ENCODE measurements at regions not wholly inside any gene's neighbourhood (a gene's known extent, or its start where the extent isn't known, plus 50 kb on each side); places are given as distances from the start of the nearest gene placed in this dataset.
"Not testable (repeated sequence)": the region's sequence is repeated elsewhere in the genome, so short reads cannot be mapped to it uniquely, and the experiment has no call there.

- DNase-seq (ENCODE audit: low read depth), result no peak
These were observed 161.7 kb downstream of the SPTSSA start for GRCh38 chr14:34300330-34300729.

DNA sequence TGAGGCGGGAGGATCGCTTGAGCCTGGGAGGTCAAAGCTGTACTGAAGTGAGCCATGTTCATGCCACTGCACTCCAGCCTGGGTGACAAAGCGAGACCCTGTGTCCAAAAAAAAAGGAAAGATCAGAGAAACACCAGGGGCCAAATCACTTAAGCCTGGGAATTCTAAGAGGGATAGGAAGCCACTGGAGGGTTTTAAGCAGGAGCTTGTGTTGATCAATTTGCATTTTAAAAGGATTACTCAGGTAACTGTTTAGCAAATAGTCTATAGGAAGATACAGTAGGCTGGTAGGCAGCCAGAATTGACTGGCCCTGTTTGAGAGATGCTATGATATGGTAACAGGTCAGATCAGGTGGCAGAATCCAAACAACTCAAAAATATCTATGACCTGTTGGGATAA, 162.7 kb downstream of the SPTSSA start:
- DNase-seq (ENCODE audit: low read depth), result no peak

- DNase-seq (ENCODE audit: low read depth), result no peak
These were observed 164.1 kb downstream of the SPTSSA start for GRCh38 chr14:34297786-34298520.

GRCh38 chr14:34283590-34283989, 178.4 kb downstream of the SPTSSA start:
- DNase-seq (ENCODE audit: low read depth), result no peak

GRCh38 chr14:34277191-34277590, 184.8 kb downstream of the SPTSSA start:
- DNase-seq (ENCODE audit: low read depth), result no peak

- DNase-seq (ENCODE audit: low read depth), result no peak
These were observed 186.5 kb downstream of the SPTSSA start for GRCh38 chr14:34275530-34275929.

- no peak for DNase-seq (ENCODE audit: low read depth)
These were observed 187.0 kb downstream of the SPTSSA start for GRCh38 chr14:34275078-34275477.

DNA sequence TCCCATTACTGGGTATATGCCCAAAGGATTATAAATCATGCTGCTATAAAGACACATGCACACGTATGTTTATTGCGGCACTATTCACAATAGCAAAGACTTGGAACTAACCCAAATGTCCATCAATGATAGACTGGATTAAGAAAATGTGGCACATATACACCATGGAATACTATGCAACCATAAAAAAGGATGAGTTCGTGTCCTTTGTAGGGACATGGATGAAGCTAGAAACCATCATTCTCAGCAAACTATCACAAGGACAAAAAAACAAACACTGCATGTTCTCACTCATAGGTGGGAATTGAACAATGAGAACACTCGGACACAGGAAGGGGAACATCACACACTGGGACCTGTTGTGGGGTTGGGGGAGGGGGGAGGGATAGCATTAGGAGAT, 188.3 kb downstream of the SPTSSA start:
- not testable (repeated sequence) for DNase-seq (ENCODE audit: low read depth)

DNA sequence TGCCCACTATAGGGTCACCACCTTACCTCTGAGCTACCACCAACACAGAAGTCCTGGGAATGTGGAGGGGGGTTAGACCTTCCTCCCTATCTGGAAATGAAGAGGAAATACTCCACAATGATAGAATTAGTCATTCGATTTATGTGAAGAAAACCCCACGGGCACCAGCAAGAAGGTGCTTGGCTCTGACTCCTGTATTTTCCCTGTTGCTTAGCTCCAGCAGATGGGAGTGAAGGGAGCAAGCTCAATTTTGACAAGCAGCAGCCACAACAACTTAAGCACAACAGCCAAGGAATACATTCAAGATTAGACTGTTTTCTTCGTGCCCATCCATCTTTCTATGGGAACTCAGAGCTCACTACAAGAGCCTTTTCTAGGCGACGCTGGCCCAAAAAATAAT, 191.7 kb downstream of the SPTSSA start:
- DNase-seq (ENCODE audit: low read depth), result no peak

GRCh38 chr14:34266344-34266743, 195.7 kb downstream of the SPTSSA start:
- no peak for DNase-seq (ENCODE audit: low read depth)

- DNase-seq (ENCODE audit: low read depth), result no peak
These were observed 199.7 kb downstream of the SPTSSA start for GRCh38 chr14:34262127-34262910.

- no peak for DNase-seq (ENCODE audit: low read depth)
These were observed 202.0 kb downstream of the SPTSSA start for GRCh38 chr14:34259996-34260395.

DNA sequence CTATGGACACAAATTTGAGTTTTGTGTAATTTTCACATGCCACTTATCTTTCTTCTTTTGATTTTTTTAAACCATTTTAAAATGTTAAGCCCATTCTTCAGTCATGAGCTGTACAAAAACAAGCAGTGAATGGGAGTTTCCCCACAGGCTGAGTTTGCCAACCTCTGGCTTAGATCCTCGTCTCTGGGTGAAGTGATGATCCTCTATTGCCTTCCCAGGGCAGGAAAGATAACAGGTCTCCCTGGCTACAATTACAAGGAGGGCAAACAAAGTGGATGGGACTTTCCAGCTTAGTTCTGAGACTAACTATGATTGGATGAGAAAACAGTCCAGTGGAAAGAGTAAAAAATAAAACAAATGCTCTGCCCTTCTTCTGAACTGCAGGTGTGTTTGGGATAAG, 203.7 kb downstream of the SPTSSA start:
- no peak for DNase-seq (ENCODE audit: low read depth)

DNA sequence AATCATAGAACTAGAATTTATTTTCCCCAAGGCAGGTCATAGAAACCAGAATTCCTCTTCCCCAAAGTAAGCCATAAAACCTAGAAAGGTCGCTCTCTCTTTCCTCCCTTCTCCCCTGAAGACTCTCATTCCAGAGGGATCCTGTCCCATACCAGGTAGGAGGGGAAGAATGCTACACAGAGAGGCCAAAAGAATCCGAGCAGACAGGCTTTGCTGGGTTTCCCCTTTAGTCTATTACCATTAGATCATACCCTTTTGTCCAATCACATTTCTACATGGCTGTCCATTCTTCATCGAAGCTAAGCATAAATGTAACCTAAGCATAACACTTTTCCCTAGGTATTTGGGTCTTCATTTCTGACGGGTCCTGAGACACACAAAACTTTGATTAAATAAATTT, 204.5 kb downstream of the SPTSSA start:
- no peak for DNase-seq (ENCODE audit: low read depth)

DNA sequence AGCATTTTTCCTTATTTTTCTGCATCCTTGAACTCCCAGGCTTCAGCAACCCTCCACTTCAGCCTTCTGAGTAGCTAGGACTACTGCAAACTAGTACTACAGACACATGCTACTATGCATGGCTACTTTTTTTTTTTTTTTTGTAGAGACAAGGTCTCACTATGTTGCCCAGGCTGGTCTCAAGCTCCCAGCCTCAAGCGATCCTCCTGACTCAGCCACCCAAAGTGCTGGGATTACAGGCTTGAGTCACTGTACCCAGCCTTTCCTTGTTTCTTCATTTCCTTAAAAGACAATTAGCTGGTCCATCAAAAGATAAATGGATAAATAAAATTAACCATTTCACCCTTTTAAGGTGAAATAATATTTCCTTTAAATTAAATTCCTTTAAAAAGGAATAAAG, 205.8 kb downstream of the SPTSSA start:
- no peak for DNase-seq (ENCODE audit: low read depth)

DNA sequence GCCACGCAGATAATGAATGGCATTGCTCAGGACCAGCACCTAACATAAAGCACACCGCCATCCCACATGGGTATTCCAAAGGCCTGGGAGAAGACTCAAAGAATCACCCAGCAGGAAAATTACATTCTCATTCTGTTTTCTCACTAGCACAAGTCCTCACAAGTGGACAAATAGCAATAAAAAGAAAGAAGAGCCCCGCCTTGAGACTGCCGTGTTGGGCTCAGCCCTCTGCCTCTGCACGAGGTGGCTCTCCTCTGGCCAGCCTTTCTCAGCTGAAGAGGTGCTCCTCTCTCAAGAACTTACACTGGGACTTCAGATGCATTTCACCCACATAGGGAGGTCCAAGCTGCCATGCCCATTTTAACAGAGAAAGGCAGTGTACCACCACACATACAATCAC, 207.5 kb downstream of the SPTSSA start:
- DNase-seq (ENCODE audit: low read depth), result no peak

DNA sequence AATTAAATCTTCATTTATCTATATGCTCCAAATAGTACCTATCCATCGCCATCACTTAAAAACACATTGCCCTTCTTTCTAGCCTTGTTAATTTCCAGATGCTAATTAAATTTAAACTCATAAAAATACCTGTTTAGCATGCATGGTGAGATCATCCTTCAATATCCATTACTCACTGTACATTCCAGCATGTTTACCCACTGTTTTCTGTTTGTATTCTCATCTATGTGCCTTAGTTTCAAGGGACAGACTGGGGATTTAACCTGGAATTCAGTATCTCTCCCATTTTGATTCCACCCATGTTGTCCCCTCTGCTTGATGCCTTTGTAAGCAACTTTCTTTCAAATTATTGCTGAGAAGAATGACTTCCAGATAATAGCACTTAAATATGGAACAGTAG, 208.0 kb downstream of the SPTSSA start:
- no peak for DNase-seq (ENCODE audit: low read depth)

- DNase-seq (ENCODE audit: low read depth), result no peak
These were observed 209.8 kb downstream of the SPTSSA start for GRCh38 chr14:34252227-34252626.

- no peak for DNase-seq (ENCODE audit: low read depth)
These were observed 210.4 kb downstream of the SPTSSA start for GRCh38 chr14:34251662-34252061.

DNA sequence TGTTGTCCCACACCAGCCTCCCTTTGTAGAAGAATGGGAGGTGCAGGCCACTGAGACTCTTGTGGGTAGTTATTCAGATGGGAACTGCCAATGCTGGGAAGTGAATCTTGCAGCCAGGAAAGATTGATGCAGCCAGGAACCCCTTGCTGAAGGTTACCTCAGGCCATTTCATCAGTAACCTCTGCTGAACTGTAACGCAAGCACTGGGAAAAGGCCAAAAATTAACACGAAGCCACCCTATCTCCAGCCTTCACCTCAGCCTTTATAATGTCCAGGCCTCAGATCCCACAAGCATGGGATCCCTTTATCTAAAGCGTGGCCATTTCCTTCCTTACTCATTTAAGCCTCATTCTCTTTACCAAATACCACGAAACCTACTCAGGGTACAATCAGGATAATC, 211.1 kb downstream of the SPTSSA start:
- no peak for DNase-seq (ENCODE audit: low read depth)

DNA sequence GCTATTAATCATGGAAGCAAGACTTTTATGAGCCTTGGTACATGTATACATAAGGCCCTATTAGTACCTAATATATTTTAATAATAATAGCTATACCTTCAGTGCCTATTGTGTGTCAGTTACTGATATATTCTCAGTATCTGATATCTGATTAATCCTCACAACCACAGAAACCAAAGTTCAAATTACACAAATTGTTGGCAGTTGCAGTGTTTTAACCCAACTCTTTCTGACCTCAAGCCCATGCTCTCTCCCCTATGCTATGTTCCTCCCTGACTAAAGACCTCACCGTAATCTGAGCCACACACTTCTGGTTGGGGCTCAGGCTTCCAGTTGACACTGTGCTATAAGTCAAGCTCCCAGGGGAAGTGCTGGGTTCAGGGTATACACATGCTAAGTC, 214.4 kb downstream of the SPTSSA start:
- DNase-seq (ENCODE audit: low read depth), result no peak

DNA sequence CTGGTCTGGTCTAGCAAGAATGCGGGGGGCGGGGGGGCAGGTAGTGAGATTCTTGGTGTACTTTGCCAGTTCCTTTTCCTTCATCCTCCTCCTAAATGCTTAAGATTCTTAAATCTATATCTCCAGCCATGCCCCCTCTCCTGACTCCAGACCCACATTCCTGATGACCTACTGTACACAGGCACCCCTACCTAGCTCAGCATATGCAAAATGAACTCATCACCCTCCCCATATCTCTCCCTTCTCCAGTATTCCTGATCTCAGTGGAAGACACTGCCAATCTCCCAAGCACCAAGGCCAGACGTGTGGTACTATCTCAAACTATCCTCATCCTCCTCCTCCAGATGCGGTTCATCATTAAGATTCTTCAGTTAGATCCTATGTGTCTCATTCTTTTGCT, 215.8 kb downstream of the SPTSSA start:
- no peak for DNase-seq (ENCODE audit: low read depth)

GRCh38 chr14:34243401-34243800, 218.6 kb downstream of the SPTSSA start:
- no peak for DNase-seq (ENCODE audit: low read depth)

GRCh38 chr14:34243001-34243400, 219.0 kb downstream of the SPTSSA start:
- no peak for DNase-seq (ENCODE audit: low read depth)
